ENCODE measurements at regions not wholly inside any gene's neighbourhood (a gene's known extent, or its start where the extent isn't known, plus 50 kb on each side); places are given as distances from the start of the nearest gene placed in this dataset.

GRCh38 chr14:61610900-61611299 lies 84.4 kb upstream of the HIF1A start:
- no peaks in the 10 kb centered on the region for H4K20me1 ChIP-seq (ENCODE audit: insufficient read depth)
- ChIA-PET POLR2A (no interaction called here), RAD21 (ENCODE audit: low non-redundant PET in 1 of 2, low total read pairs in 2 of 2, uncharacterized antibody in 2 of 2, unreplicated experiment in 2 of 2) (no interaction called here), CTCF (no interaction called here)
- no peak overlapping the region for H3K9ac ChIP-seq (ENCODE audit: low read length)
- no peaks in the 10 kb centered on the region for H3K9me2 ChIP-seq (ENCODE audit: insufficient read depth)
- H3K4me3 ChIP-seq (replicated peaks in 1 of 2; ENCODE audit: low read depth in 1 of 2, low read length in 2 of 2), result no peak overlapping the region
- no peaks in the 10 kb centered on the region for H3K79me2 ChIP-seq (ENCODE audit: insufficient read depth, low read length)
- no peak overlapping the region for H3K4me2 ChIP-seq (ENCODE audit: low read length)
- DNase-seq (ENCODE audit: low read depth, low spot score) (no peak), ATAC-seq (no peak)
- BruUV-seq (replicated peaks), result no TSS peak
- H2AFZ ChIP-seq (ENCODE audit: low read depth, low read length, poor library complexity, severe bottlenecking), result no peak overlapping the region
- H3K9me3 ChIP-seq (ENCODE audit: control insufficient read depth in 1 of 2, insufficient read depth in 1 of 2, low read depth in 1 of 2, low read length in 2 of 2), result no peaks in the 10 kb centered on the region
- no peak overlapping the region for H3K27ac ChIP-seq (ENCODE audit: low read depth, low read length)
- intact Hi-C loops (cut with micrococcal nuclease), result no loop called here
- no peaks in the 10 kb centered on the region for H3K4me1 ChIP-seq (ENCODE audit: control insufficient read depth in 1 of 2, insufficient read depth in 2 of 2, low read length in 2 of 2)
- TF ChIP-seq SP1 (IDR thresholded peaks at IDR 0.05; ENCODE audit: low read depth) (no peak), ZFX (IDR thresholded peaks at IDR 0.05) (no peak), POLR2AphosphoS5 (IDR thresholded peaks at IDR 0.05; ENCODE audit: low read depth, low read length) (no peak), YY1 (IDR thresholded peaks at IDR 0.05; ENCODE audit: extremely low read depth, insufficient replicate concordance, low read depth, low read length) (no peak), ATF3 (IDR thresholded peaks at IDR 0.05) (no peak), JUND (IDR thresholded peaks at IDR 0.05) (no peak), CTCF (IDR thresholded peaks at IDR 0.05 in 2 of 3, conservative IDR thresholded peaks at IDR 0.05 in 1 of 3; ENCODE audit: borderline replicate concordance in 1 of 3, insufficient read depth in 1 of 3, low read depth in 2 of 3, low read length in 2 of 3) (no peak), ELF1 (IDR thresholded peaks at IDR 0.05; ENCODE audit: borderline replicate concordance, low read depth) (no peak), FOSL1 (IDR thresholded peaks at IDR 0.05; ENCODE audit: low read depth) (no peak), CEBPB (IDR thresholded peaks at IDR 0.05; ENCODE audit: low read depth) (no peak), EGR1 (IDR thresholded peaks at IDR 0.05; ENCODE audit: low read depth) (no peak), SIN3A (IDR thresholded peaks at IDR 0.05; ENCODE audit: low read depth) (no peak), ZBTB33 (IDR thresholded peaks at IDR 0.05; ENCODE audit: extremely low read depth, insufficient replicate concordance, low read length) (no peak)
- no peaks in the 10 kb centered on the region for H3K36me3 ChIP-seq (ENCODE audit: control insufficient read depth in 1 of 2, insufficient read depth in 2 of 2, low read length in 2 of 2)
- H3K27me3 ChIP-seq (ENCODE audit: insufficient read depth, low read length), result no peaks in the 10 kb centered on the region
